ENCODE measurements at regions not wholly inside any gene's neighbourhood (a gene's known extent, or its start where the extent isn't known, plus 50 kb on each side); places are given as distances from the start of the nearest gene placed in this dataset.

DNA sequence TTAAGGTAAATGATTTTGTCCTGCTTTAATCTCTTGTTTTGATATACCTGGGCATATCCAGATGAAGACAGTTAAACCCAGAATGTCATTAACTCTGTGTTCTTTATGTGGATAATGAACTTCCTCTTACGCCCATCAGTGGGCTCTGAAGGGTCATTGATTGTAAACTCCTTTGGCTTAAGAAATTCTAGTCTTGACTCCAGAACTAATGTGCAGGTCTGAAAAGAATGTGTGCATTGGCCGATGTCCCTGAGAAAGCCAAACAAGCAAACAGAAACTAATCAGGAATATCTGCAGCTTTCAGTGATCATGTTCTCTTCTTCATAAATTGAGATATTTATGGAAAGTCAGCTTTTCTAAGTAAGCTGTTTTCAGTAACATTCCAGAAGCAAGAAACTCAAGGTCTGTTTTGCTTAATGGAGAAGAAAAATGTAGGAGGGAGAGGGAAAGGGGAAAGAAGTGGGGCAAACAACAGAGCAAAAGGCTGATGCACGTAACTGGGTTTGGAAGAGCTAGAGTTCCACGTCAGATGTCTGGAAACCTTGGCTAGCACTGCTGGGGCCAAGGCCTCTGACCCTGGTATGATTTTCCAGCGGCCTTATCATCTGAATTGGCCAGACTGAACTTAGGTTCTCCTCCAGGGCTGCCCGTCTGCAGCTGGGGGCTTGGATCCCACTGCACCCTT is 61.3 kb upstream of the FHL2 start:
- H3K9me3 ChIP-seq (ENCODE audit: control insufficient read depth, low read length): no peaks in the 10 kb centered on the region
- H3K4me3 ChIP-seq (ENCODE audit: insufficient read depth, low read depth, low read length, poor library complexity, severe bottlenecking): no peak overlapping the region
- H3K36me3 ChIP-seq (ENCODE audit: control insufficient read depth, insufficient read depth, low read length): no peaks in the 10 kb centered on the region
- H3K27ac ChIP-seq (ENCODE audit: insufficient read depth, low read length, poor library complexity, severe bottlenecking): no peak overlapping the region
- no peaks in the 10 kb centered on the region for H3K27me3 ChIP-seq (replicated peaks; ENCODE audit: control insufficient read depth, insufficient read depth, low read length, poor library complexity, severe bottlenecking)
- H3K4me1 ChIP-seq (ENCODE audit: control insufficient read depth, insufficient read depth, low read length, poor library complexity, severe bottlenecking): no peaks in the 10 kb centered on the region
- no peak for DNase-seq

DNA sequence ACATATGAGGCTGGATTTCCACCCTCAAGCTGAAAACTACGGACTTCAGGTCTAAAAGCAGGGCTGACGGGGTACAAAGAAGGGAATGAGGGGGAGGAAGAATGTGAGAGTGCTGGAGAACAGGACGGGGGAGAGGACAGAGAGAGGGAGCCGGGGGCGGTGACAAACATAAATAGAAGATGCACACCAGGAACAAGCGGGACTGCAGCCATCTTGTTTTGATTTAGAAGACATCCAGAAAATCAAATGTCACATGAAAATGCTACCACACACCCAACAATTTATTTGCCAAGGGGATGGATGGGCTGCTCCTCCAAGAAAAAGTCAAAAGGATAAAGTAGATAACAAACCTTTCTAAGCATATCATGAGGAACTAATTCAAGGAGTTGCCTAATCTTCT is 59.2 kb upstream of the FHL2 start:
- Histone ChIP-seq H3K27ac (ENCODE audit: insufficient read depth, low read length, poor library complexity, severe bottlenecking) (no peak overlapping the region), H3K4me1 (ENCODE audit: control insufficient read depth, insufficient read depth, low read length, poor library complexity, severe bottlenecking) (no peaks in the 10 kb centered on the region), H3K4me3 (ENCODE audit: insufficient read depth, low read depth, low read length, poor library complexity, severe bottlenecking) (no peak overlapping the region), H3K36me3 (ENCODE audit: control insufficient read depth, insufficient read depth, low read length) (no peaks in the 10 kb centered on the region), H3K27me3 (replicated peaks; ENCODE audit: control insufficient read depth, insufficient read depth, low read length, poor library complexity, severe bottlenecking) (no peaks in the 10 kb centered on the region), H3K9me3 (ENCODE audit: control insufficient read depth, low read length) (no peaks in the 10 kb centered on the region)
- no peak for DNase-seq

DNA sequence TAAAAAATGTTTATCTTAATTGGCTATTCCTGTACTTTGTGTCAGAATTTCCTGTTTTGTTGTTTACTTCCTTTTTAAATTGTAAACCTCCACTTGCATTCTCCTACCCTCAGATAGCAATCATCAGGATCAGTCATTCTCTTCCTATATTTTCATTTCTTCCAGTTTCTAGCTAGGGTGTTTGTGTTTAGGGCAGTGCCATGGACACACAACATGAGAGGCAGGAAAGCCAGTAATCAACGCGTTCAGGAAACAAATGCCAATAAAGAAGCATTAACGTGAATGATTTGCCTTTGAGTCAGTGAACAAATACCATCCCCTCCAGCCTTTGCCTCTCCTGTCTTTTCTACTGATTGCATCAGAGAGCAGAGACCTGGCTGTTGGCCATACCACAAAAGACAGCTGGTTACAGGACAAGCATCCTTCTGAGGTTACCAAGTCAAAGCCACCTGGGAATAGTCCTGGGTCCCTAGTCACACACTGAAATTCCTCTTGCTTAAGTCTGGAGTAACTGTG is 56.7 kb upstream of the FHL2 start:
- no peaks in the 10 kb centered on the region for H3K27me3 ChIP-seq (replicated peaks; ENCODE audit: control insufficient read depth, insufficient read depth, low read length, poor library complexity, severe bottlenecking)
- no peak overlapping the region for H3K4me3 ChIP-seq (ENCODE audit: insufficient read depth, low read depth, low read length, poor library complexity, severe bottlenecking)
- no peak for DNase-seq
- no peaks in the 10 kb centered on the region for H3K4me1 ChIP-seq (ENCODE audit: control insufficient read depth, insufficient read depth, low read length, poor library complexity, severe bottlenecking)
- no peak overlapping the region for H3K27ac ChIP-seq (ENCODE audit: insufficient read depth, low read length, poor library complexity, severe bottlenecking)
- no peaks in the 10 kb centered on the region for H3K9me3 ChIP-seq (ENCODE audit: control insufficient read depth, low read length)
- no peaks in the 10 kb centered on the region for H3K36me3 ChIP-seq (ENCODE audit: control insufficient read depth, insufficient read depth, low read length)

DNA sequence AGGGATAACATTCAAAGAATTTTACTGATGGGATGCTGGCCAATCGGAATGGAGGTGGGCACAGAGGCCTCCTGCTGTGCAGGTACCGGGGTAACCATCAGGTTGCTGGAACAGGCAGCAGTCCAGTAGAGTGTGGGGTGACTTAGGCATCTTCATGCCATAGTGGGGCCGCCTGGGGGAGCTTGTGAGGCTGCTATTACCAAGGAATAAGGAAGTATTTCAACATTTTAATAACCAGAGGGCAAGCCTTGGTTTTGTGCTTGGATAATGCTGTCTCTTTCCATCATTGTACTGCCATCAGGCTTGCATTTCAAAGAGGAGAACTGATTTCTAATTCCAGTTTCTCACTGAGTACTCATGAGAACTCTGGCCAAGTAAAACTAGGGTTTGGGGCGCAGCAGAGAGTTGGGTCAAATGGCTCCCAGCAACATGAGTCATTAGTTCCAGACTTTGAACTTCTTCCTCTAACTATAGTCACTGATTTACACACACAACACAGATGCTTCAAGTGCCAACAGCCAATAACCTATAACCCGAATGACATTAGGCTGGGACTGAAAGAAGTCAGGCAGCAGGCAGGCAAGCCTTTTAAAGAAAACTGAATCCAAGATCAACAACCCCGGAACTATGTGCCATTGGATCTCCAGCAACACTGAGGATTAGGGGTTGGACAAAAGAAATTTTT is 56.1 kb upstream of the FHL2 start:
- H3K36me3 ChIP-seq (ENCODE audit: control insufficient read depth, insufficient read depth, low read length): no peaks in the 10 kb centered on the region
- H3K9me3 ChIP-seq (ENCODE audit: control insufficient read depth, low read length): no peaks in the 10 kb centered on the region
- no peak overlapping the region for H3K4me3 ChIP-seq (ENCODE audit: insufficient read depth, low read depth, low read length, poor library complexity, severe bottlenecking)
- DNase-seq: no peak
- no peak overlapping the region for H3K27ac ChIP-seq (ENCODE audit: insufficient read depth, low read length, poor library complexity, severe bottlenecking)
- no peaks in the 10 kb centered on the region for H3K27me3 ChIP-seq (replicated peaks; ENCODE audit: control insufficient read depth, insufficient read depth, low read length, poor library complexity, severe bottlenecking)
- H3K4me1 ChIP-seq (ENCODE audit: control insufficient read depth, insufficient read depth, low read length, poor library complexity, severe bottlenecking): no peaks in the 10 kb centered on the region

DNA sequence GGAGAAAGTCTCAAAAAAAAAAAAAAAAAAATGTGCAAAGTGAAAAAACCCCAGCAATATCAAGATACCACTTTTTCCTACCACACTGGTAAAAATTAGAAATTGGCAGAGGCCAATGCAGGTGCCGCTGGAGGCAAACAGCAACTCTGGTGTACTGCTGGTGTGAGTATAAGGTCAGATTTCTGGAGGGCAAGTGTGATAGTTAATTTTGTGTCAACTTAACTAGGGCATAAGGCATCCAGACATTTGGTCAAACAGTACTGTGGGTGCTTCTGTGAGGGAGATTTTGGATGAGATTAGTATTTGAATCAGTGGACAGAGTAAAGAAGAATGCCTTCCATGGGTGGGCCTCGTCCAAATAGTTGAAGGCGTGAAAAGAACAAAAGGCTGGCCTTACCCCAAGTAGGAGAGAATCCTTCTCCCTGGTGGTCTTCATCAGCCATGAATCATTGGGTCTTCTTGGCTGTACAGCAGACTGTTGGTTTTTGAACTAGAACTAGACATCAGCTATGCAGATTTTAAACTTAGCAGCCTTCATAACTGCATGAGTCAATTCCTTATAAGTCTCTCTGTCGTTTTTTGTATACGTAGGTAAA is 52.8 kb upstream of the FHL2 start:
- Histone ChIP-seq H3K27me3 (replicated peaks; ENCODE audit: control insufficient read depth, insufficient read depth, low read length, poor library complexity, severe bottlenecking) (no peaks in the 10 kb centered on the region), H3K9me3 (ENCODE audit: control insufficient read depth, low read length) (no peaks in the 10 kb centered on the region), H3K36me3 (ENCODE audit: control insufficient read depth, insufficient read depth, low read length) (no peaks in the 10 kb centered on the region), H3K4me1 (ENCODE audit: control insufficient read depth, insufficient read depth, low read length, poor library complexity, severe bottlenecking) (no peaks in the 10 kb centered on the region), H3K27ac (ENCODE audit: insufficient read depth, low read length, poor library complexity, severe bottlenecking) (no peak overlapping the region), H3K4me3 (ENCODE audit: insufficient read depth, low read depth, low read length, poor library complexity, severe bottlenecking) (no peak overlapping the region)
- DNase-seq: no peak

DNA sequence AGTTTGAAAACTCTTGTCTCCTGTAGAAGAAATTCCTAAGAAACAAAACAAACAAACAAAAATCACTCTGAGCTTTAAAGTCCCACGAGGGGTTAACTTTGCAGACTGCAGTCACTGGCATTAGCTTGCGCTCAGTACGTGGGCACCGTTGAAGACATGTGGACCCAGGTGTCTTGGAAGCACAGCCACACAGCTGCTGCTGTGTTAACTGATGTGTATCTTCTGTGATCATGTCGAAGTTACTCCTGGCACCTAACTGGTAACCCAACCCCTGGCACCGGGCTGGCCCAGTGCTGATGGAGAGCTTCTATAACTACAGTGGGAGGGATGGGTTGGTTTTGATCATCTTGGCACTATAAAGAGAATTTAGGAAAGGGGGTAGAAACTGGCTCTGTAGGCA is 51.6 kb upstream of the FHL2 start:
- H3K4me1 ChIP-seq (ENCODE audit: control insufficient read depth, insufficient read depth, low read length, poor library complexity, severe bottlenecking): no peaks in the 10 kb centered on the region
- no peaks in the 10 kb centered on the region for H3K36me3 ChIP-seq (ENCODE audit: control insufficient read depth, insufficient read depth, low read length)
- no peak overlapping the region for H3K4me3 ChIP-seq (ENCODE audit: insufficient read depth, low read depth, low read length, poor library complexity, severe bottlenecking)
- no peaks in the 10 kb centered on the region for H3K9me3 ChIP-seq (ENCODE audit: control insufficient read depth, low read length)
- no peaks in the 10 kb centered on the region for H3K27me3 ChIP-seq (replicated peaks; ENCODE audit: control insufficient read depth, insufficient read depth, low read length, poor library complexity, severe bottlenecking)
- no peak overlapping the region for H3K27ac ChIP-seq (ENCODE audit: insufficient read depth, low read length, poor library complexity, severe bottlenecking)
- DNase-seq: no peak

DNA sequence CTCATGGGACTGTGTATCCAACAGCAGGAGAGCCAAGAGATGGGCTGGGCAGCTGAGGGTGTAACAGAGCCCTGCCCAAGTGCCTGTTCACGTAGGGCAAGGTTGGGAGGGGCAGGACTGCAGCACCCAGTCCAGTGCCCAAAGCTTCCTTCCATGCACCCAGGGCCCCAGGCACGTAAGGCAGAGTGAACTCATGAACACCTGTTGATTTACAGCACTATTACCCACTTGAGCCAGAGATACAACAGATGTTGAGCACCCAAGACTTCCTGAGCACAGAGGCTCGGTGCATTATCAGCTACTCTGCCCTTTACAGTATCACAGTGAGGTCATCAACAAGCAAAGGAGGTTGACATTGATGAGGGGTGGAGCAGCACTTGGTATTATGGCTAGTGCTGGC is 50.2 kb upstream of the FHL2 start:
- no peak overlapping the region for H3K4me3 ChIP-seq (ENCODE audit: insufficient read depth, low read depth, low read length, poor library complexity, severe bottlenecking)
- H3K36me3 ChIP-seq (ENCODE audit: control insufficient read depth, insufficient read depth, low read length): no peaks in the 10 kb centered on the region
- DNase-seq: no peak
- H3K27me3 ChIP-seq (replicated peaks; ENCODE audit: control insufficient read depth, insufficient read depth, low read length, poor library complexity, severe bottlenecking): no peaks in the 10 kb centered on the region
- no peaks in the 10 kb centered on the region for H3K9me3 ChIP-seq (ENCODE audit: control insufficient read depth, low read length)
- no peak overlapping the region for H3K27ac ChIP-seq (ENCODE audit: insufficient read depth, low read length, poor library complexity, severe bottlenecking)
- H3K4me1 ChIP-seq (ENCODE audit: control insufficient read depth, insufficient read depth, low read length, poor library complexity, severe bottlenecking): no peaks in the 10 kb centered on the region
